NCI-H2029 (cell line): ENCODE measurements at regions not wholly inside any gene's neighbourhood (a gene's known extent, or its start where the extent isn't known, plus 50 kb on each side); places are given as distances from the start of the nearest gene placed in this dataset.
A peak's percentile ranks its signal among the peaks of the same experiment; 100 is the strongest.

Source experiments
- DNase-seq: peaks from one replicate; lab custom pipeline; 2025; lab: John Stamatoyannopoulos, UW

- DNase-seq, result no peak
Observed at GRCh38 chr7:32346253-32346652, 143.9 kb downstream of the LSM5 start.

- DNase-seq, result no peak
Observed at GRCh38 chr7:32336726-32337125, 153.5 kb downstream of the LSM5 start.

- DNase-seq, result no peak
Observed at GRCh38 chr7:32335107-32335506, 155.1 kb downstream of the LSM5 start.

GRCh38 chr7:32330602-32331001 is 159.6 kb downstream of the LSM5 start:
- DNase-seq, result no peak

- DNase-seq, result no peak
Observed at GRCh38 chr7:32326078-32326477, 164.1 kb downstream of the LSM5 start.

GRCh38 chr7:32323712-32324111 is 166.5 kb downstream of the LSM5 start:
- DNase-seq, result no peak

GRCh38 chr7:32319012-32319382 is 171.2 kb downstream of the LSM5 start:
- DNase-seq, result no peak

GRCh38 chr7:32318300-32319011 is 171.7 kb downstream of the LSM5 start:
- DNase-seq, result no peak

GRCh38 chr7:32316839-32317238 is 173.3 kb downstream of the LSM5 start:
- no peak for DNase-seq

- no peak for DNase-seq
Observed at GRCh38 chr7:32314761-32315160, 175.4 kb downstream of the LSM5 start.

GRCh38 chr7:32301427-32301826 is 188.8 kb downstream of the LSM5 start:
- DNase-seq, result no peak

GRCh38 chr7:32299133-32299702 is 191.0 kb downstream of the LSM5 start:
- DNase-seq, result no peak

GRCh38 chr7:32298408-32299132 is 191.6 kb downstream of the LSM5 start:
- DNase-seq, result no peak

- DNase-seq, result no peak
Observed at GRCh38 chr7:32293833-32294232, 196.3 kb downstream of the LSM5 start.

GRCh38 chr7:32289651-32290414 is 200.3 kb downstream of the LSM5 start:
- peak; percentile 91 for DNase-seq

- no peak for DNase-seq
Observed at GRCh38 chr7:32285698-32286097, 204.5 kb downstream of the LSM5 start.

- no peak for DNase-seq
Observed at GRCh38 chr7:32283546-32283945, 206.6 kb downstream of the LSM5 start.

GRCh38 chr7:32279500-32279899 is 209.3 kb upstream of the PDE1C start:
- DNase-seq, result no peak

GRCh38 chr7:32275216-32276009 is 205.2 kb upstream of the PDE1C start:
- no peak for DNase-seq

GRCh38 chr7:32273297-32273696 is 203.1 kb upstream of the PDE1C start:
- no peak for DNase-seq

- DNase-seq, result no peak
Observed at GRCh38 chr7:32266932-32267475, 196.8 kb upstream of the PDE1C start.
